ENCODE measurements at regions not wholly inside any gene's neighbourhood (a gene's known extent, or its start where the extent isn't known, plus 50 kb on each side); places are given as distances from the start of the nearest gene placed in this dataset.

DNA sequence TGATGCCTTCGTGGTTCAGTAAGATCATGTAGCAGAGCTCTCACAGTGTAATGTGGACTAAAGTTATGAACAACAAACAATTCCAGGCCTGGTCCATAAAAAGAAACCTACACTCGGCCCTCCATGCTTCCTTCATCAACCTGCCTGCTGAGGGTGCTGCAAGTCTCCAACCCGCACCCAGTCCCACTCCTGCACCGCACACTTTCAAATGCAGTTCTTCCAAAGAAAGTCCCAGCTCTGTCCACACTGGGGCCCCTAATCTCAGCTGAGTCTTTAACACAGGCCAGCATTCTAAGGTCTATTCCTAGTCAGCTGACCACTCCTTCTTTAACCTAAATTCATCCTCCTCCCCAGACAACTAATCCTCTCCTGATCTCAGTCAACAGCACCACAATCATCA, 71.5 kb upstream of the NR5A2 start (continued):
- no peak for TF ChIP-seq ISL1 (CRISPR knock-in tag; IDR thresholded peaks at IDR 0.05)
- TF ChIP-seq ARNTL (CRISPR knock-in tag; IDR thresholded peaks at IDR 0.05; ENCODE audit: borderline replicate concordance, low read depth), result no peak
- no peak for TF ChIP-seq CSDC2 (CRISPR knock-in tag; IDR thresholded peaks at IDR 0.05)
- no peak for TF ChIP-seq ZFP3 (CRISPR knock-in tag; IDR thresholded peaks at IDR 0.05)
- TF ChIP-seq PPARA (CRISPR knock-in tag; IDR thresholded peaks at IDR 0.05; ENCODE audit: borderline replicate concordance), result no peak

DNA sequence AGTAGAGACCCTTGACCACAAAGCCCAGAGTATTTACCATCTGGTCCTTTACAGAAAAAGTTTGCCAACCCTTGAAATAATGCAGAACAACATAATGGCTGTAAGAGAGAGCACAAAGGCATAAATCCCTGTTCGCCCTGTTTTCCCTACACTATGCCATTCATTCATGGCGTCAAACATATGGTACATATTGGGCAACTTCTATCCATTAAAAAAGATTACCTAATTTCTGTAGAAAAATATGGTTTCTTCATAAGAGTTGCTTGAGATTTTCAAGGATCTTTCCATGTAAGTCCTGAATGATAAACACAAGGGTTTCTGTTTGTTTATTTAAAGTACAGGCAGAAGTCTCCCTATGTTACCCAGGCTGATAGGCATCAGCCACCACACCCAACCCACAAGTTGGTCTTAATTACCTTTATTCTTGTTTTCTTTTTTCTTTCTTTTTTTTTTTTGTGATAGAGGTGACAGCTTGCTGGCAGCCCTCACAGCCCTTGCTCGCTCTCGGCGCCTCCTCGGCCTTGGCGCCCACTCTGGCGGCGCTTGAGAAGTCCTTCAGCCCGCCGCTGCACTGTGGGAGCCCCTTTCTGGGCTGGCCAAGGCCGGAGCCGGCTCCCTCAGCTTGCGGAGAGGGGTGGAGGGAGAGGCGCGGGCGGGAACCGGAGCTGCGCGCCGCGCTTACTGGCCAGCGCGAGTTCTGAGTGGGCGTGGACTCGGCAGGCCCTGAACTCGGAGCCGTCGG, 68.3 kb upstream of the NR5A2 start:
- ATAC-seq, result no peak
- TF ChIP-seq TOX (CRISPR knock-in tag; IDR thresholded peaks at IDR 0.05; ENCODE audit: borderline replicate concordance) (no peak), ZNF565 (CRISPR knock-in tag; conservative IDR thresholded peaks at IDR 0.05; ENCODE audit: low read depth) (no peak), OSR1 (CRISPR knock-in tag; IDR thresholded peaks at IDR 0.05) (no peak), TCF4 (CRISPR knock-in tag; IDR thresholded peaks at IDR 0.05; ENCODE audit: borderline replicate concordance) (no peak), ARNTL (CRISPR knock-in tag; IDR thresholded peaks at IDR 0.05; ENCODE audit: borderline replicate concordance, low read depth) (no peak), ZFP30 (CRISPR knock-in tag; IDR thresholded peaks at IDR 0.05) (no peak), BACH2 (CRISPR knock-in tag; IDR thresholded peaks at IDR 0.05; ENCODE audit: borderline replicate concordance) (no peak), ESRRG (CRISPR knock-in tag; IDR thresholded peaks at IDR 0.05) (no peak), ZNF8 (CRISPR knock-in tag; IDR thresholded peaks at IDR 0.05) (no peak), RARB (CRISPR knock-in tag; IDR thresholded peaks at IDR 0.05) (no peak), GLIS3 (CRISPR knock-in tag; IDR thresholded peaks at IDR 0.05) (no peak), ZC3H10 (CRISPR knock-in tag; IDR thresholded peaks at IDR 0.05) (no peak), ISL1 (CRISPR knock-in tag; IDR thresholded peaks at IDR 0.05) (no peak), PPARA (CRISPR knock-in tag; IDR thresholded peaks at IDR 0.05; ENCODE audit: borderline replicate concordance) (no peak)
- TF ChIP-seq, protein P1, sequence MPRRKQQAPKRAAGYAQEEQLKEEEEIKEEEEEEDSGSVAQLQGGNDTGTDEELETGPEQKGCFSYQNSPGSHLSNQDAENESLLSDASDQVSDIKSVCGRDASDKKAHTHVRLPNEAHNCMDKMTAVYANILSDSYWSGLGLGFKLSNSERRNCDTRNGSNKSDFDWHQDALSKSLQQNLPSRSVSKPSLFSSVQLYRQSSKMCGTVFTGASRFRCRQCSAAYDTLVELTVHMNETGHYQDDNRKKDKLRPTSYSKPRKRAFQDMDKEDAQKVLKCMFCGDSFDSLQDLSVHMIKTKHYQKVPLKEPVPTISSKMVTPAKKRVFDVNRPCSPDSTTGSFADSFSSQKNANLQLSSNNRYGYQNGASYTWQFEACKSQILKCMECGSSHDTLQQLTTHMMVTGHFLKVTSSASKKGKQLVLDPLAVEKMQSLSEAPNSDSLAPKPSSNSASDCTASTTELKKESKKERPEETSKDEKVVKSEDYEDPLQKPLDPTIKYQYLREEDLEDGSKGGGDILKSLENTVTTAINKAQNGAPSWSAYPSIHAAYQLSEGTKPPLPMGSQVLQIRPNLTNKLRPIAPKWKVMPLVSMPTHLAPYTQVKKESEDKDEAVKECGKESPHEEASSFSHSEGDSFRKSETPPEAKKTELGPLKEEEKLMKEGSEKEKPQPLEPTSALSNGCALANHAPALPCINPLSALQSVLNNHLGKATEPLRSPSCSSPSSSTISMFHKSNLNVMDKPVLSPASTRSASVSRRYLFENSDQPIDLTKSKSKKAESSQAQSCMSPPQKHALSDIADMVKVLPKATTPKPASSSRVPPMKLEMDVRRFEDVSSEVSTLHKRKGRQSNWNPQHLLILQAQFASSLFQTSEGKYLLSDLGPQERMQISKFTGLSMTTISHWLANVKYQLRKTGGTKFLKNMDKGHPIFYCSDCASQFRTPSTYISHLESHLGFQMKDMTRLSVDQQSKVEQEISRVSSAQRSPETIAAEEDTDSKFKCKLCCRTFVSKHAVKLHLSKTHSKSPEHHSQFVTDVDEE (CRISPR knock-in tag; IDR thresholded peaks at IDR 0.05), result no peak
- TF ChIP-seq, protein P2, sequence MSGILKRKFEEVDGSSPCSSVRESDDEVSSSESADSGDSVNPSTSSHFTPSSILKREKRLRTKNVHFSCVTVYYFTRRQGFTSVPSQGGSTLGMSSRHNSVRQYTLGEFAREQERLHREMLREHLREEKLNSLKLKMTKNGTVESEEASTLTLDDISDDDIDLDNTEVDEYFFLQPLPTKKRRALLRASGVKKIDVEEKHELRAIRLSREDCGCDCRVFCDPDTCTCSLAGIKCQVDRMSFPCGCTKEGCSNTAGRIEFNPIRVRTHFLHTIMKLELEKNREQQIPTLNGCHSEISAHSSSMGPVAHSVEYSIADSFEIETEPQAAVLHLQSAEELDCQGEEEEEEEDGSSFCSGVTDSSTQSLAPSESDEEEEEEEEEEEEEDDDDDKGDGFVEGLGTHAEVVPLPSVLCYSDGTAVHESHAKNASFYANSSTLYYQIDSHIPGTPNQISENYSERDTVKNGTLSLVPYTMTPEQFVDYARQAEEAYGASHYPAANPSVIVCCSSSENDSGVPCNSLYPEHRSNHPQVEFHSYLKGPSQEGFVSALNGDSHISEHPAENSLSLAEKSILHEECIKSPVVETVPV (CRISPR knock-in tag; IDR thresholded peaks at IDR 0.05), result no peak

DNA sequence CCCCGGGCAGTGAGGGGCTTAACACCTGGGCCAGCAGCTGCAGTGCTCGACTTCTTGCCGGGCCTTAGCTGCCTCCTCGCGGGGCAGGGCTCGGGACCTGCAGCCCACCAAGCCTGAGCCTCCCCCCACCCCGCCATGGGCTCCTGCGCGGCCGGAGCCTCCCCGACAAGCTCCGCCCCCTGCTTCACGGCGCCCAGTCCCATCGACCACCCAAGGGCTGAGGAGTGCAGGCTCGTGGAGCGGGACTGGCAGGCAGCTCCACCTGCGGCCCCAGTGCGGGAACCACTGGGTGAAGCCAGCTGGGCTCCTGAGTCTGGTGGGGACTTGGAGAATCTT, 67.8 kb upstream of the NR5A2 start:
- ATAC-seq, result no peak
- no peak for TF ChIP-seq ZNF565 (CRISPR knock-in tag; conservative IDR thresholded peaks at IDR 0.05; ENCODE audit: low read depth)
- TF ChIP-seq ZFP3 (CRISPR knock-in tag; IDR thresholded peaks at IDR 0.05), result no peak
- no peak for TF ChIP-seq ISL1 (CRISPR knock-in tag; IDR thresholded peaks at IDR 0.05)
- no peak for TF ChIP-seq PPARA (CRISPR knock-in tag; IDR thresholded peaks at IDR 0.05; ENCODE audit: borderline replicate concordance)
- TF ChIP-seq, protein P3, sequence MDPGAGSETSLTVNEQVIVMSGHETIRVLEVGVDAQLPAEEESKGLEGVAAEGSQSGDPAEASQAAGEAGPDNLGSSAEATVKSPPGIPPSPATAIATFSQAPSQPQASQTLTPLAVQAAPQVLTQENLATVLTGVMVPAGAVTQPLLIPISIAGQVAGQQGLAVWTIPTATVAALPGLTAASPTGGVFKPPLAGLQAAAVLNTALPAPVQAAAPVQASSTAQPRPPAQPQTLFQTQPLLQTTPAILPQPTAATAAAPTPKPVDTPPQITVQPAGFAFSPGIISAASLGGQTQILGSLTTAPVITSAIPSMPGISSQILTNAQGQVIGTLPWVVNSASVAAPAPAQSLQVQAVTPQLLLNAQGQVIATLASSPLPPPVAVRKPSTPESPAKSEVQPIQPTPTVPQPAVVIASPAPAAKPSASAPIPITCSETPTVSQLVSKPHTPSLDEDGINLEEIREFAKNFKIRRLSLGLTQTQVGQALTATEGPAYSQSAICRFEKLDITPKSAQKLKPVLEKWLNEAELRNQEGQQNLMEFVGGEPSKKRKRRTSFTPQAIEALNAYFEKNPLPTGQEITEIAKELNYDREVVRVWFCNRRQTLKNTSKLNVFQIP (CRISPR knock-in tag; IDR thresholded peaks at IDR 0.05; ENCODE audit: borderline replicate concordance, low read depth), result no peak
- no peak for TF ChIP-seq SNAI2 (CRISPR knock-in tag; IDR thresholded peaks at IDR 0.05)
- TF ChIP-seq GLIS3 (CRISPR knock-in tag; IDR thresholded peaks at IDR 0.05), result no peak
- no peak for TF ChIP-seq ZFP30 (CRISPR knock-in tag; IDR thresholded peaks at IDR 0.05)
- TF ChIP-seq, protein P2 (CRISPR knock-in tag; IDR thresholded peaks at IDR 0.05), result no peak
- no peak for TF ChIP-seq TCF4 (CRISPR knock-in tag; IDR thresholded peaks at IDR 0.05; ENCODE audit: borderline replicate concordance)
- no peak for TF ChIP-seq BACH2 (CRISPR knock-in tag; IDR thresholded peaks at IDR 0.05; ENCODE audit: borderline replicate concordance)
- no peak for TF ChIP-seq OSR1 (CRISPR knock-in tag; IDR thresholded peaks at IDR 0.05)
- TF ChIP-seq TOX (CRISPR knock-in tag; IDR thresholded peaks at IDR 0.05; ENCODE audit: borderline replicate concordance), result no peak
